ENCODE measurements at regions not wholly inside any gene's neighbourhood (a gene's known extent, or its start where the extent isn't known, plus 50 kb on each side); places are given as distances from the start of the nearest gene placed in this dataset.

- TF ChIP-seq POLR2AphosphoS5 (IDR thresholded peaks at IDR 0.05; ENCODE audit: low read depth, low read length) (no peak), MXI1 (IDR thresholded peaks at IDR 0.05; ENCODE audit: low read depth, low read length) (no peak), MAX (IDR thresholded peaks at IDR 0.05; ENCODE audit: low read depth) (no peak), CTCF (IDR thresholded peaks at IDR 0.05) (no peak), FOXM1 (IDR thresholded peaks at IDR 0.05; ENCODE audit: low read depth) (no peak), RFX5 (IDR thresholded peaks at IDR 0.05; ENCODE audit: low read length) (no peak)
These were observed 568.9 kb downstream of the ANKRD50 start for GRCh38 chr4:124143632-124144031.

Data from SK-N-SH (cell line).